ENCODE measurements at regions not wholly inside any gene's neighbourhood (a gene's known extent, or its start where the extent isn't known, plus 50 kb on each side); places are given as distances from the start of the nearest gene placed in this dataset.

GRCh38 chr2:15738943-15739342, 147.3 kb downstream of the DDX1 start:
- TF ChIP-seq CTCF (conservative IDR thresholded peaks at IDR 0.05; ENCODE audit: low read depth in 2 of 2) (no peak), POLR2AphosphoS5 (IDR thresholded peaks at IDR 0.05; ENCODE audit: low read depth) (no peak), EZH2 (IDR thresholded peaks at IDR 0.05; ENCODE audit: low read depth, unreplicated experiment) (no peak)

Measured in GM23338 (cell line).